AG09309 (cell line): ENCODE measurements at regions not wholly inside any gene's neighbourhood (a gene's known extent, or its start where the extent isn't known, plus 50 kb on each side); places are given as distances from the start of the nearest gene placed in this dataset.
"Not testable (repeated sequence)": the region's sequence is repeated elsewhere in the genome, so short reads cannot be mapped to it uniquely, and the experiment has no call there.

Source experiments
- DNase-seq: peaks from one replicate; pipeline ENCODE4 v3.0.0-alpha.2; 2010; ENCODE audit warnings: low read depth
- H3K4me3 ChIP-seq: 2 replicates; pipeline ENCODE4 v1.5.1; 2011; ENCODE audit warnings: mild to moderate bottlenecking, low read depth, low read length, moderate library complexity; ENCODE audit not compliant: control insufficient read depth
- CTCF ChIP-seq: IDR thresholded peaks from 2 replicates; pipeline ENCODE4 v1.5.1; 2011; ENCODE audit warnings: mild to moderate bottlenecking, low read depth, low read length, inconsistent platforms; ENCODE audit not compliant: insufficient read depth, control insufficient read depth; ENCODE audit errors: missing control alignments

GRCh38 chr16:59455497-59455896 is 721.4 kb upstream of the GOT2 start:
- DNase-seq = no peak
- H3K4me3 ChIP-seq = no peak overlapping the region
- no peak for TF ChIP-seq CTCF

GRCh38 chr16:59450513-59450912 is 716.4 kb upstream of the GOT2 start:
- H3K4me3 ChIP-seq, DNase-seq: not testable (repeated sequence)

GRCh38 chr16:59440502-59440901 is 706.4 kb upstream of the GOT2 start:
- no peak overlapping the region for H3K4me3 ChIP-seq
- no peak for TF ChIP-seq CTCF
- DNase-seq = no peak

- DNase-seq = no peak
- TF ChIP-seq CTCF = no peak
- no peak overlapping the region for H3K4me3 ChIP-seq
These were observed 698.8 kb upstream of the GOT2 start for GRCh38 chr16:59432896-59433295.

GRCh38 chr16:59432276-59432675 is 698.2 kb upstream of the GOT2 start:
- no peak for DNase-seq
- TF ChIP-seq CTCF = no peak
- H3K4me3 ChIP-seq = no peak overlapping the region

GRCh38 chr16:59424714-59425273 is 690.7 kb upstream of the GOT2 start:
- TF ChIP-seq CTCF = no peak
- H3K4me3 ChIP-seq = no peak overlapping the region
- DNase-seq = no peak

GRCh38 chr16:59411961-59412841 is 678.1 kb upstream of the GOT2 start:
- no peak overlapping the region for H3K4me3 ChIP-seq
- peak; percentile 67 for TF ChIP-seq CTCF
- DNase-seq = no peak
